ENCODE measurements at regions not wholly inside any gene's neighbourhood (a gene's known extent, or its start where the extent isn't known, plus 50 kb on each side); places are given as distances from the start of the nearest gene placed in this dataset.

DNA sequence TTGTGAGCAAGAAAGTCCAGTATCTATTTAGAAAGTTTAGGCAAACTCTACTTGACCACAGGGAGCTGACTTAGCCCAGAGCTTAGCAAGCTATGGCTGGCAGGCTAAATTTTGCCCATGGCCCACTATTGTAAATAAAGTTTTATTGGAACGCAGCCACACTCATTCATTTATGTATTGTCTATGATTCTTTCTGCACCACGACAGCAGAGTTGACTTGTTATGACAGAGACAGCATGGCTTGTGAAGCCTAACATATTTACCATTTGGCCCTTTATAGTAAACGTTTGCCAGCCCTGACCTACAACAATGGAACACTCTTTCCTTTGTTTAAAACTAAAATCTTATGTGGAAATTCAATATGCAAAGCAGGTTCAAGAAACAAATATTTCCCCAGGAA, 100.0 kb upstream of the ZFHX3 start:
- ChIA-PET CTCF (no interaction called here), POLR2A (ENCODE audit: unreplicated experiment) (no interaction called here)
- Histone ChIP-seq H3K4me3 (ENCODE audit: low read length) (no peak overlapping the region), H3K79me2 (ENCODE audit: low read length) (no peaks in the 10 kb centered on the region), H3K9ac (ENCODE audit: low read length) (no peak overlapping the region), H3K9me2 (replicated peaks; ENCODE audit: low read length) (no peaks in the 10 kb centered on the region), H3K4me1 (ENCODE audit: insufficient read depth, low read length) (no peaks in the 10 kb centered on the region), H3K27ac (ENCODE audit: low read length) (no peak overlapping the region), H3K9me3 (ENCODE audit: low read length) (no peaks in the 10 kb centered on the region), H3F3A (ENCODE audit: low read length, unreplicated experiment) (no peaks in the 10 kb centered on the region), H3K4me2 (ENCODE audit: low read length) (no peak overlapping the region), H4K20me1 (ENCODE audit: low read length) (no peaks in the 10 kb centered on the region), H2AFZ (ENCODE audit: low read length) (no peak overlapping the region), H3K27me3 (ENCODE audit: low read length) (peaks cover 21% of the 10 kb centered on the region), H3K36me3 (ENCODE audit: low read depth, low read length) (no peaks in the 10 kb centered on the region)
- BruUV-seq (replicated peaks): no TSS peak
- TF ChIP-seq EZH2 (IDR thresholded peaks at IDR 0.05; ENCODE audit: low read length, unreplicated experiment) (no peak), CTCF (conservative IDR thresholded peaks at IDR 0.05; ENCODE audit: low read depth, low read length) (no peak), EZH2phosphoT487 (IDR thresholded peaks at IDR 0.05; ENCODE audit: borderline replicate concordance, low read length) (no peak)
- DNase-seq (no peak), ATAC-seq (no peak)
- intact Hi-C loops (cut with micrococcal nuclease): no loop called here

DNA sequence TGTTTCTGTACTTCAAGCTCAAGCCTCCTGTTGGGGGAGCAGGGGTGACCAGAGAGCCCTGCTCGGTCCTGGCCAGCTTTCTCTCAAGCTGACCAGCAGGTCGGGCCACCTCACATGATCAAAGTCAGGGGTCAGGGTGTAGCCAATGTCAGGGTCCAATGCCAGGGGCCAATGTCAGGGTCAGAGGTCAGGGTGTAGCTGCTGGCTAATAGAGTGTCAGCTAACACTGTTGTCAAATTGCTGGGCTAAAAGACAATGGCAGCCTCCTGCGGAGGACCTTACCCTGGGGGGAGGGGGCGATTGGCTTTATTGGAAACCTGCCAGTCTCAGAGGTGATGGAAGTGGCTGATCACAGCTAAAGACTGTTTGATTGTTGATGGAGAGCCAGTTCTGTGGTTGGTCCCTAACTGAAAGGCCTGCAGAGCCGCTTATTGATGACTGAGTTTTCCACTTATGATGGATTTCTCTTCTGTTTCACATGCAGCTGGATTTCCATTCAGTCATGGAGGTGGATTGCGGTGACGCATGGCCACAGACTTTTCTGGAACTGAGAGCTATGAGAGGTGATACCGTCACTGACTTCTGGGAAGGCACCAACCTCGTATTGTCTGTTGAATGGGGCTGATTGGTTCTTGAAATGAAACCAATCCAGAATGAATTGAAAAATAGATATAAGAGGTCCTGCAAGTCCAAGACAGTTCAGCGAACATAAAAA, 97.4 kb upstream of the ZFHX3 start:
- Histone ChIP-seq H3K9ac (ENCODE audit: low read length) (no peak overlapping the region), H3K27me3 (ENCODE audit: low read length) (peaks cover 39% of the 10 kb centered on the region), H3K4me3 (ENCODE audit: low read length) (no peak overlapping the region), H3K4me1 (ENCODE audit: insufficient read depth, low read length) (no peaks in the 10 kb centered on the region), H4K20me1 (ENCODE audit: low read length) (no peaks in the 10 kb centered on the region), H3F3A (ENCODE audit: low read length, unreplicated experiment) (no peaks in the 10 kb centered on the region), H3K36me3 (ENCODE audit: low read depth, low read length) (no peaks in the 10 kb centered on the region), H3K79me2 (ENCODE audit: low read length) (no peaks in the 10 kb centered on the region), H3K27ac (ENCODE audit: low read length) (no peak overlapping the region), H2AFZ (ENCODE audit: low read length) (no peak overlapping the region), H3K9me2 (replicated peaks; ENCODE audit: low read length) (no peaks in the 10 kb centered on the region), H3K9me3 (ENCODE audit: low read length) (no peaks in the 10 kb centered on the region), H3K4me2 (ENCODE audit: low read length) (no peak overlapping the region)
- CTCF ChIA-PET: no interaction called here
- ATAC-seq: no peak
- POLR2A ChIA-PET (ENCODE audit: unreplicated experiment): interaction anchor here (0.7 kb wide), 1 partner anchor 10 kb away, joined by 6 read pairs; no protein-coding TSS in a partner anchor
- no peak for DNase-seq
- BruUV-seq (replicated peaks): no TSS peak
- TF ChIP-seq CTCF (conservative IDR thresholded peaks at IDR 0.05; ENCODE audit: low read depth, low read length) (no peak), EZH2phosphoT487 (IDR thresholded peaks at IDR 0.05; ENCODE audit: borderline replicate concordance, low read length) (no peak), EZH2 (IDR thresholded peaks at IDR 0.05; ENCODE audit: low read length, unreplicated experiment) (no peak)
- intact Hi-C loops (cut with micrococcal nuclease): no loop called here

Data from PC-3 (cell line).